Stimulated activated CD4-positive, alpha-beta T cell treated with anti-CD3 and anti-CD28 coated beads, Interleukin-1b, Interleukin-23, amount 100 ng/mL, for 1 hour (primary cell): ENCODE measurements at regions not wholly inside any gene's neighbourhood (a gene's known extent, or its start where the extent isn't known, plus 50 kb on each side); places are given as distances from the start of the nearest gene placed in this dataset.

Experiments
- DNase-seq, 2 donors: peaks; one replicate each; pipeline ENCODE4 v3.0.0-alpha.2; 2020; ENCODE audit warnings: low read depth in 2 of 2

DNA sequence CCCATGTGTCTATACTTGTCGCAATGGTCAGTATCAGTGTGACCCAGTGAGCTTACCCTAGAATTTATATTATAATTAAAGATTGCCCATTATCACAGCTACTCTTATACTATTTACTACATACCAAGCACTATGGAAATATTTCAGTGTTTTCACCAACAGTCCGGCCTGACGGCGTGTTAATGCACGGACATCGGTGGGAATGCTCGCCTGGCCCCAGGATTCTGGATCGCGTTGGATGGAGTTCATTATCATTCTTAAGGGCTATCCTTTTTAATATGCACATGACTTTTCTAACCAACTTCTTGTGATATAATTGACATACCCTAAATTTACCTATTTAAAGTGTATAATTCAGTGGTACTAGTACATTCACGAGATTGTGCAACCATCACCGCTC is 51.8 kb upstream of the AFDN start:
- no peak for DNase-seq

- DNase-seq = no peak
Observed at GRCh38 chr6:167776906-167777627, 49.6 kb upstream of the AFDN start.
